Pancreas (tissue), 10 donors: ENCODE measurements at regions not wholly inside any gene's neighbourhood (a gene's known extent, or its start where the extent isn't known, plus 50 kb on each side); places are given as distances from the start of the nearest gene placed in this dataset.
"Not testable (repeated sequence)": the region's sequence is repeated elsewhere in the genome, so short reads cannot be mapped to it uniquely, and the experiment has no call there.

Experiments
- ATAC-seq, 4 donors: fragments of 200-7000 bp; cut with Tn5 transposase; one replicate each; pipeline versions ENCODE4 v1.8.0 to v1.9.1; 2020; ENCODE audit warnings: mild to moderate bottlenecking in 4 of 4, moderate library complexity in 4 of 4
- DNase-seq, 6 donors: peaks; one replicate each; pipeline ENCODE4 v3.0.0-alpha.2; 2020
- FAIRE-seq: peaks from 2 replicates; lab custom pipeline; 2012; peaks lifted over from hg19 to GRCh38; lab: Jason Lieb, UNC
- H3K27ac ChIP-seq, 4 donors: fragments of 200-600 bp; sonication (generic); 1 replicate in 3 of 4; 2 replicates in 1 of 4; pipeline versions ENCODE4 v1.5.0 to v1.8.0; 2020
- H3K27me3 ChIP-seq, 4 donors: fragments of 200-600 bp; one replicate each; pipeline ENCODE4 v1.8.0; 2021
- H3K36me3 ChIP-seq, 3 donors: fragments of 200-600 bp; sonication (generic) in 1 of 3; one replicate each; pipeline versions ENCODE4 v1.5.0 to v1.8.0; 2020 to 2021
- H3K4me1 ChIP-seq, 3 donors: fragments of 200-600 bp; one replicate each; pipeline ENCODE4 v1.8.0; 2021
- H3K4me3 ChIP-seq, 4 donors: fragments of 200-600 bp; sonication (generic) in 2 of 4; one replicate each; pipeline versions ENCODE4 v1.5.0 to v1.8.0; 2020 to 2021
- H3K9me3 ChIP-seq, 4 donors: fragments of 200-600 bp; one replicate each; pipeline ENCODE4 v1.8.0; 2021
- CTCF ChIP-seq, 4 donors: fragments of 200-600 bp; sonication (generic) in 3 of 4; IDR thresholded peaks; one replicate each; pipeline versions ENCODE4 v1.5.0 to v1.8.0; 2021; ENCODE audit warnings: antibody characterized with exemption in 4 of 4
- WGBS, 2 donors: extraction: QIAGEN DNeasy Blood & Tissue Kit; methylation state at CpG; one replicate each; pipeline ENCODE4 v1.1.7; 2013; 5-methylcytosine and 5-hydroxymethylcytosine counted together
- intact Hi-C, 3 donors: fragments of 100-400 bp; cut with DNase I; formaldehyde crosslinking; loops; one replicate each; pipeline versions ENCODE4 v1.11.1 to v1.14.2; 2022
- donor health status: healthy with polysubstance abuse.
- donor health status: DM: no; HTN: no; CAD: no; lungs with moderate emphysema.
- donor health status: DM: no; HTN: no; CAD: no.
- donor health status: control.
- donor health status: control.
- donor health status: Bipolar disorder and iron deficiency.
- donor health status: DM: yes; HTN: yes; CAD: no.
- donor health status: DM: no; HTN: no; CAD: no.
- donor health status: DM: no; HTN: no; CAD: no.
- donor health status: DM: yes; HTN: yes; CAD: no.

- no peak for TF ChIP-seq CTCF (IDR thresholded peaks at IDR 0.05)
- Histone ChIP-seq H3K9me3 (no peaks in the 10 kb centered on the region), H3K27me3 (no peaks in the 10 kb centered on the region), H3K27ac (no peak overlapping the region), H3K36me3 (no peaks in the 10 kb centered on the region), H3K4me3 (no peak overlapping the region), H3K4me1 (no peaks in the 10 kb centered on the region)
- DNase-seq, result no peak
- WGBS, 2 donors, result 2 to 7% methylated on average over 1 of the region's 1 CpG
- intact Hi-C loops, result no loop called here
- no peak for FAIRE-seq
- no peak for ATAC-seq
Observed at GRCh38 chr9:24816006-24816405, 270.3 kb upstream of the IZUMO3 start.

GRCh38 chr9:24801344-24801743 is 255.6 kb upstream of the IZUMO3 start:
- H3K36me3 ChIP-seq, result no peaks in the 10 kb centered on the region
- 39 to 42% methylated on average over 3 of the region's 3 CpGs for WGBS, 2 donors
- DNase-seq (no peak), ATAC-seq (no peak), FAIRE-seq (no peak)
- no peaks in the 10 kb centered on the region for H3K9me3 ChIP-seq
- H3K27ac ChIP-seq, result no peak overlapping the region
- H3K27me3 ChIP-seq, result no peaks in the 10 kb centered on the region
- H3K4me1 ChIP-seq, result no peaks in the 10 kb centered on the region
- no peak for TF ChIP-seq CTCF (IDR thresholded peaks at IDR 0.05)
- no peak overlapping the region for H3K4me3 ChIP-seq
- intact Hi-C loops, result no loop called here

GRCh38 chr9:24793787-24794186 is 248.1 kb upstream of the IZUMO3 start:
- WGBS, 2 donors, result 11 to 16% methylated on average over 2 of the region's 2 CpGs
- H3K9me3 ChIP-seq, result no peaks in the 10 kb centered on the region
- no peak for TF ChIP-seq CTCF (IDR thresholded peaks at IDR 0.05)
- H3K27ac ChIP-seq, result no peak overlapping the region
- H3K27me3 ChIP-seq, result no peaks in the 10 kb centered on the region
- DNase-seq (no peak), FAIRE-seq (no peak), ATAC-seq (no peak)
- no peak overlapping the region for H3K4me3 ChIP-seq
- intact Hi-C loops, result no loop called here
- H3K36me3 ChIP-seq, result no peaks in the 10 kb centered on the region
- H3K4me1 ChIP-seq, result no peaks in the 10 kb centered on the region

- Histone ChIP-seq H3K27ac (no peak overlapping the region), H3K36me3 (no peaks in the 10 kb centered on the region), H3K4me1 (no peaks in the 10 kb centered on the region), H3K9me3 (no peaks in the 10 kb centered on the region), H3K27me3 (no peaks in the 10 kb centered on the region), H3K4me3 (no peak overlapping the region)
- ATAC-seq (no peak), DNase-seq (no peak), FAIRE-seq (no peak)
- intact Hi-C loops, result no loop called here
- no peak for TF ChIP-seq CTCF (IDR thresholded peaks at IDR 0.05)
Observed at GRCh38 chr9:24776226-24776625, 230.5 kb upstream of the IZUMO3 start.

DNA sequence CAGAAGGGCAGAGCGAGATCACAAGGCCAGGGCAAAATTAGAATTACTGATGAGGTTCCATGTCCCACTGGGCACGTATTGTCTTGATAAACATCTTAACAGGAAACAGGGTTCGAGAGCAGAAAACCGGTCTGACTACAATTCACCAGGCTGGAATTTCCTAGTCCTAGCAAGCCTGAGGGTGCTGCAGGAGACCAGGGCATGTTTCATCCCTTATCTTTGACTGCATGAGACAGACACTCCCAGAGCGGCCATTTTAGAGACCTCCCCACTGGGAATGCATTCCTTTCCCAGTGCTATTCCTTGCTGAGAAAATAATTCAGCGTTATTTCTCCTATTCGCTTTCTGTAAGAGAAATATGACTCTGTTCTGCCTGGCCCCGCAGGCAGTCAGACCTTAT is 228.5 kb upstream of the IZUMO3 start:
- intact Hi-C loops, DNase-seq, H3K27ac ChIP-seq, H3K4me3 ChIP-seq, H3K4me1 ChIP-seq, H3K9me3 ChIP-seq, ATAC-seq, H3K36me3 ChIP-seq, FAIRE-seq, H3K27me3 ChIP-seq: not testable (repeated sequence)
- 68 to 79% methylated on average over 8 of the region's 8 CpGs for WGBS, 2 donors

DNA sequence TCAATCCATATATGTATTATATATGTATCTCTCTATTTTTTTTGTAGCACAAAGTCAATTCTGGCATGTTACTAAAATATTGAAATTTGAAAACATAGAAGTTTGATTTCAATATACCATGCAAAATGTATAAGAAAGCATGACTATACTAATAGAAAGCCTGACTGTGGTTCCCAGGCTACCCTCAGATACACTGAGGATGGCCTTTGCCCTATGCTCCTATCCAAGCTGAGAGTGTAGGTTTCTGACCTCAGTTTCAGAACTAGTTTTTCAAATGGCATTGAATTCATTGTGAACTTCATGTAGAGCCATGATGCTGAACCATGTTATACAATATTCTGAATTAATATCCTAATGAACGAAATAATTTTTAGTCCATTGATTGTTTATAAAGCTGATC is 220.4 kb upstream of the IZUMO3 start:
- Histone ChIP-seq H3K4me1 (no peaks in the 10 kb centered on the region), H3K9me3 (no peaks in the 10 kb centered on the region), H3K27ac (no peak overlapping the region), H3K27me3 (no peaks in the 10 kb centered on the region), H3K4me3 (no peak overlapping the region), H3K36me3 (no peaks in the 10 kb centered on the region)
- FAIRE-seq (no peak), ATAC-seq (no peak), DNase-seq (no peak)
- 46 to 59% methylated on average over 1 of the region's 1 CpG for WGBS, 2 donors
- intact Hi-C loops, result no loop called here
- no peak for TF ChIP-seq CTCF (IDR thresholded peaks at IDR 0.05)
